Body of pancreas (tissue), 4 donors: ENCODE measurements at regions not wholly inside any gene's neighbourhood (a gene's known extent, or its start where the extent isn't known, plus 50 kb on each side); places are given as distances from the start of the nearest gene placed in this dataset.
"Not testable (repeated sequence)": the region's sequence is repeated elsewhere in the genome, so short reads cannot be mapped to it uniquely, and the experiment has no call there.

Experiments
- CTCF ChIP-seq, 7 experiments: fragments of 450-650 bp in 4 of 7; fragments of 200-600 bp in 3 of 7; sonication (generic) in 3 of 7; IDR thresholded peaks; one replicate each; pipeline ENCODE4 v1.5.1; 2016 to 2019; ENCODE audit warnings: antibody characterized with exemption in 7 of 7
- POLR2A ChIP-seq, 3 donors: fragments of 450-650 bp; IDR thresholded peaks; one replicate each; pipeline ENCODE4 v1.6.1; 2016; ENCODE audit warnings: antibody characterized with exemption in 3 of 3, mild to moderate bottlenecking in 2 of 3

GRCh38 chr4:69367664-69368063, 87.4 kb downstream of the UGT2B28 start:
- not testable (repeated sequence) for TF ChIP-seq POLR2A, CTCF (IDR thresholded peaks at IDR 0.05)
